Smooth muscle cell (in vitro differentiated cells): ENCODE measurements at regions not wholly inside any gene's neighbourhood (a gene's known extent, or its start where the extent isn't known, plus 50 kb on each side); places are given as distances from the start of the nearest gene placed in this dataset.

Experiments
- DNase-seq: peaks from one replicate; lab custom pipeline; 2025; ENCODE audit not compliant: unreplicated experiment; lab: John Stamatoyannopoulos, UW
- H2AFZ ChIP-seq: fragments of 200-600 bp; sonication (generic); 2 replicates; pipeline ENCODE4 v1.6.0; 2016; ENCODE audit warnings: antibody characterized with exemption, low read depth, mild to moderate bottlenecking
- H3F3A ChIP-seq: fragments of 200-600 bp; sonication (generic); 2 replicates; pipeline ENCODE4 v1.6.0; 2017; ENCODE audit warnings: antibody characterized with exemption, low read depth
- H3K27ac ChIP-seq: fragments of 200-600 bp; sonication (generic); 2 replicates; pipeline ENCODE4 v1.5.1; 2016; ENCODE audit warnings: low read depth, mild to moderate bottlenecking
- H3K27me3 ChIP-seq: fragments of 200-600 bp; sonication (generic); 2 replicates; pipeline ENCODE4 v1.6.1; 2016; ENCODE audit warnings: low read depth, mild to moderate bottlenecking
- H3K36me3 ChIP-seq: fragments of 200-600 bp; sonication (generic); 2 replicates; pipeline ENCODE4 v1.5.1; 2016; ENCODE audit warnings: low read depth
- H3K4me1 ChIP-seq: fragments of 200-600 bp; sonication (generic); 2 replicates; pipeline ENCODE4 v1.5.1; 2016; ENCODE audit warnings: low read depth
- H3K4me2 ChIP-seq: fragments of 200-600 bp; sonication (generic); 2 replicates; pipeline ENCODE4 v1.6.0; 2016; ENCODE audit warnings: mild to moderate bottlenecking
- H3K4me3 ChIP-seq: fragments of 200-600 bp; sonication (generic); 2 replicates; pipeline ENCODE4 v1.5.1; 2016; ENCODE audit warnings: mild to moderate bottlenecking
- H3K79me2 ChIP-seq: fragments of 200-600 bp; sonication (generic); 2 replicates; pipeline ENCODE4 v1.6.0; 2016; ENCODE audit warnings: low read depth, mild to moderate bottlenecking
- H3K9ac ChIP-seq: fragments of 200-600 bp; sonication (generic); 2 replicates; pipeline ENCODE4 v1.6.0; 2016; ENCODE audit warnings: low read depth
- H3K9me3 ChIP-seq: fragments of 200-600 bp; sonication (generic); replicated peaks from 2 replicates; pipeline ENCODE4 v1.5.1; 2016; ENCODE audit warnings: low read depth
- H4K20me1 ChIP-seq: fragments of 200-600 bp; sonication (generic); 2 replicates; pipeline ENCODE4 v1.6.0; 2016; ENCODE audit warnings: low read depth
- CTCF ChIP-seq: fragments of 200-600 bp; sonication (generic); IDR thresholded peaks from 2 replicates; pipeline ENCODE4 v1.5.1; 2017; ENCODE audit warnings: borderline replicate concordance, mild to moderate bottlenecking, antibody characterized with exemption; ENCODE audit not compliant: insufficient read depth, poor library complexity, severe bottlenecking
- WGBS: methylation state at CpG from one replicate; pipeline ENCODE4 v1.1.7; 2016; ENCODE audit warnings: low lambda C conversion rate; 5-methylcytosine and 5-hydroxymethylcytosine counted together

- peaks cover 5% of the 10 kb centered on the region for H3F3A ChIP-seq
- H3K27ac ChIP-seq: no peak overlapping the region
- no peaks in the 10 kb centered on the region for H3K9me3 ChIP-seq
- H3K4me3 ChIP-seq: no peak overlapping the region
- DNase-seq: no peak
- 98% methylated on average over 4 of the region's 4 CpGs for WGBS
- no peaks in the 10 kb centered on the region for H4K20me1 ChIP-seq
- no peaks in the 10 kb centered on the region for H3K36me3 ChIP-seq
- H3K27me3 ChIP-seq: no peaks in the 10 kb centered on the region
- H2AFZ ChIP-seq: no peak overlapping the region
- no peak overlapping the region for H3K4me2 ChIP-seq
- TF ChIP-seq CTCF: no peak
- no peak overlapping the region for H3K9ac ChIP-seq
- H3K4me1 ChIP-seq: no peaks in the 10 kb centered on the region
- no peaks in the 10 kb centered on the region for H3K79me2 ChIP-seq
Measured at GRCh38 chr18:73973972-73974371, 173.7 kb downstream of the FBXO15 start.

GRCh38 chr18:73966954-73967353 is 180.7 kb downstream of the FBXO15 start:
- Histone ChIP-seq H3K9ac (no peak overlapping the region), H4K20me1 (no peaks in the 10 kb centered on the region), H2AFZ (no peak overlapping the region), H3K4me3 (no peak overlapping the region), H3K27ac (no peak overlapping the region), H3K79me2 (no peaks in the 10 kb centered on the region), H3K27me3 (no peaks in the 10 kb centered on the region), H3F3A (no peaks in the 10 kb centered on the region), H3K9me3 (no peaks in the 10 kb centered on the region), H3K36me3 (no peaks in the 10 kb centered on the region), H3K4me1 (no peaks in the 10 kb centered on the region), H3K4me2 (no peak overlapping the region)
- DNase-seq: no peak
- 75% methylated on average over 2 of the region's 2 CpGs for WGBS
- TF ChIP-seq CTCF: no peak

GRCh38 chr18:73962256-73962655 is 185.4 kb downstream of the FBXO15 start:
- Histone ChIP-seq H3K4me2 (no peak overlapping the region), H3K4me1 (no peaks in the 10 kb centered on the region), H3K9ac (no peak overlapping the region), H3K36me3 (no peaks in the 10 kb centered on the region), H3K27me3 (no peaks in the 10 kb centered on the region), H3K4me3 (no peak overlapping the region), H3K79me2 (no peaks in the 10 kb centered on the region), H4K20me1 (no peaks in the 10 kb centered on the region), H3F3A (no peaks in the 10 kb centered on the region), H2AFZ (no peak overlapping the region), H3K27ac (no peak overlapping the region), H3K9me3 (no peaks in the 10 kb centered on the region)
- no peak for DNase-seq
- no peak for TF ChIP-seq CTCF
- WGBS: 71% methylated on average over 3 of the region's 3 CpGs

GRCh38 chr18:73961804-73962203 is 185.8 kb downstream of the FBXO15 start:
- DNase-seq: no peak
- Histone ChIP-seq H3K79me2 (no peaks in the 10 kb centered on the region), H3K4me1 (no peaks in the 10 kb centered on the region), H3K27ac (no peak overlapping the region), H3K4me2 (no peak overlapping the region), H3F3A (no peaks in the 10 kb centered on the region), H3K27me3 (no peaks in the 10 kb centered on the region), H3K9me3 (no peaks in the 10 kb centered on the region), H3K9ac (no peak overlapping the region), H3K36me3 (no peaks in the 10 kb centered on the region), H4K20me1 (no peaks in the 10 kb centered on the region), H3K4me3 (no peak overlapping the region), H2AFZ (no peak overlapping the region)
- TF ChIP-seq CTCF: no peak
